H1 (cell line): ENCODE measurements at regions not wholly inside any gene's neighbourhood (a gene's known extent, or its start where the extent isn't known, plus 50 kb on each side); places are given as distances from the start of the nearest gene placed in this dataset.

Experiments used
- BRCA1 ChIP-seq: IDR thresholded peaks from 2 replicates; pipeline ENCODE4 v1.6.1; 2012; ENCODE audit warnings: low read depth, low read length, improper control_type of control experiment
- GTF2F1 ChIP-seq: IDR thresholded peaks from 2 replicates; pipeline ENCODE4 v1.6.1; 2012; ENCODE audit warnings: low read depth, low read length, improper control_type of control experiment, borderline replicate concordance
- HDAC2 ChIP-seq, 2 experiments: fragments of 300-600 bp in 1 of 2; sonication (generic) in 1 of 2; IDR thresholded peaks; 2 replicates each; pipeline ENCODE4 v1.6.1; 2011 to 2012; ENCODE audit warnings: low read depth in 2 of 2, low read length in 2 of 2, mild to moderate bottlenecking in 2 of 2, moderate library complexity in 2 of 2, borderline replicate concordance in 1 of 2, inconsistent platforms in 1 of 2
- JUND ChIP-seq: IDR thresholded peaks from 2 replicates; pipeline ENCODE4 v1.6.1; 2011; ENCODE audit warnings: mild to moderate bottlenecking, improper control_type of control experiment, low read length
- RNF2 ChIP-seq: fragments of 200-900, 300-1000 bp; sonication (generic); IDR thresholded peaks from 2 replicates; pipeline ENCODE4 v1.7.1; 2016; ENCODE audit warnings: borderline replicate concordance, low read depth, mild to moderate bottlenecking, antibody characterized with exemption, low read length; ENCODE audit not compliant: poor library complexity, severe bottlenecking; ENCODE audit errors: missing control alignments

DNA sequence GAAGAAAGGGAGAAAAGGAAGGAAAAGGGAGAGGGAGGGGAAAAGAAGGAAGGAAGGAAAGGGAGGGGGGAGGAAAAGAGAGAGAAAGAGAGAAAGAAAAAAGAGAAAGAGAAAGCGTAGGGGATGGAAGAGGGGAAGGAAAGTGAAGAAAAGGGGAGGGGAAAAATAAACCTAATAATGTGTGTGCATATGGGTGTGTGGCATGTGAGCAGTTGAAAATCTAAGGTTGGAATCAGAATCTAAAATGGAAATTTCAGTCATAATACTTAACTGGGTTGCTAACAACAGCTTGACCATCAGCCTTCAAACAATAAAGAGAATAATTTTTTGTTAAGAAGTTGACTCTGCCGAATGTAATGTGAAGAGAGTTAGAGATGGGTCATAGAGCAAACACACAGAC lies 407.9 kb upstream of the SLC14A2 start (continued):
- TF ChIP-seq HDAC2 (IDR thresholded peaks at IDR 0.05; ENCODE audit: borderline replicate concordance in 1 of 2, low read depth in 2 of 2, low read length in 2 of 2), result no peak
- TF ChIP-seq GTF2F1, result no peak
- no peak for TF ChIP-seq BRCA1
- TF ChIP-seq RNF2, result no peak
- no peak for TF ChIP-seq JUND
